HG02678 (cell line): ENCODE measurements at regions not wholly inside any gene's neighbourhood (a gene's known extent, or its start where the extent isn't known, plus 50 kb on each side); places are given as distances from the start of the nearest gene placed in this dataset.

Experiments used
- ATAC-seq: cut with Tn5 transposase; IDR thresholded peaks from one replicate; pipeline ENCODE4 v1.9.1; 2021; ENCODE audit warnings: mild to moderate bottlenecking, moderate library complexity; ENCODE audit not compliant: unreplicated experiment

DNA sequence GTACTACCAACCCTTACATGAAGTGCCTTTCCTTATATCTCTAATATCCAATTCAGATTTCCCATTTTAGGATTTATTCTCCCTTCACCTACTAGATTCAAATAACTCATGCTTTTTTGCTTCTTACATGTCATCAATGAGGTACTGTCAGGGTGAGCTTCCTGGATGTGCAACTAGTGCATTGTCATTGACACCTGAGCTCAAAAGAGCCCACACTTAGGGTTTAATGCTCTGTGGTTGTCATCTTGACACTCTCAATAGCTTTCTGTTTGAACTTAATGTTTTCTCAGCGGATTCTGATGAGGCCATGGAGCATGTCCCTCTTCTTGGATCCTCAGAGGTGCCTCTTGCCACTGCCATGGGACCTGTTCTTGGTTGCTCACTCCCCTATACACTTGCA, 1033.3 kb upstream of the EYS start:
- ATAC-seq = no peak

DNA sequence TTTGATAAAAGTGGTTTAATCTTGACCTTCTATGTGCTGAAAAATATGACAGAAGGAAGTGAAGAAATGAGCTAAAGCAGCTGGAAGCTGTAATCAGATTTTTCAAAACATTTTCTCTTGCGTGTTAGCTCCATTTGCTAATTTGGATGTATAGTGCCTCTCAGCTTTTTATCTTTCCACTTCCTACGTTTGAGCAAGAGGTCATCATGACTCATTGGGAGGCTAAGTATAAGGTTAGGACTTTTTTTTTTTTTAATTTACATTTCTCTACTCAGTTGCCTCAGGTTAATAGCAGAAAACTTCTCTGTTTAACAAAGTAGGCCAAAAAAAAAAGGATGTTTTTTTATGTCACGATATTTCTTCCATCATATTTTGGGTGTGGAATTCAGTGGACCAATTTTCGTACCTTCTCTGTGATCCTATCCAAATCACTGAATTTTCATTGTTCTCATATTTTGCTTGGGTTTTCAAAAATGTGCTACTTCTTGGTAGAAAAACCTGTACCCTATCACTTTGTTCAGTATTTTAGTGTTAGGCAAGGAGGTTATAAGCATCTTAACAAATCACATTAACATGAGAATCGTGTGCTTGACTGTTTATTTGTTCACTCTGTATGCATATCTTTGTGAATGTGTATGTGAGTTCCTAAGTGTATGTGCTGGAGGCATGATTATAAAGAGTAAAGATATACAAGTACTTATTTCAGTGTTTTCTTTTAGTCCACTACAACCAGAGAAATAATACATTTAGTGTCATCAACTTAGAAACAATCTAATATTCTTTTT, 1028.3 kb upstream of the EYS start:
- no peak for ATAC-seq

DNA sequence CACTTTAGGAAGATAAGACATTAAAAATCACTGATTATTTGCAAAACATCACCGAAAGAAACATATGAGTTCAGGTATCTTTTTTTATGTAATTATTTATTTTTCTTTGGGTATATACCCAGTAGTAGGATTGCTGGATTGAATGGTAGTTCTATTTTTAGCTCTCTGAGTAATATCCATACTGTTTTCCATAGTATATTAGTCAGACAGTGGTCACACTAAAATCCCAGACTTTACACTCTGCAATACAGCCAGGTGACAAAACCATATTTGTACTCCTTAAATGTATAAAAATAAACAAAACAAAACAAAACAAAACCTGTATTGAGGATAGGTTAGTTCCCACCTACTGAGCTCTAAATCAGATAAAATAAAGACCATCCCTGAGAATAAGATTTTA, 1024.3 kb upstream of the EYS start:
- no peak for ATAC-seq

DNA sequence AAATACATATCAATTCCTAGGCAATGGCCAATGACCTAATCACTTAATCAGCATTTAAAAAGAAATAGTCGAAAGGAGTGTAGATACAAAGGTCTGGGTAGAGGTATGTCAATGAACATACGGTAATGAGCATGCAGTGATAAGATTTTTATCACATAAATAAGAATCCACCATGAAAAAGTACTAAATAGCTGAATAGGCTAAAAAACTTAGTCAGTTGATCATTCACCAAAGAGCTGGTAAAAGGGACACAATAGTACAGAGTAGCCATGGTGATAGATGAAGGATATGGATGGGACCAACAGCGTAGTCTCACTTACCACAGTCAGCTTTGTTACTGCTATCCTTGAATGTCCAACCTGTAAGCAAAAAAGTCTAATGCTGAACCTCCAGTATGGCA, 1018.6 kb upstream of the EYS start:
- ATAC-seq = no peak

DNA sequence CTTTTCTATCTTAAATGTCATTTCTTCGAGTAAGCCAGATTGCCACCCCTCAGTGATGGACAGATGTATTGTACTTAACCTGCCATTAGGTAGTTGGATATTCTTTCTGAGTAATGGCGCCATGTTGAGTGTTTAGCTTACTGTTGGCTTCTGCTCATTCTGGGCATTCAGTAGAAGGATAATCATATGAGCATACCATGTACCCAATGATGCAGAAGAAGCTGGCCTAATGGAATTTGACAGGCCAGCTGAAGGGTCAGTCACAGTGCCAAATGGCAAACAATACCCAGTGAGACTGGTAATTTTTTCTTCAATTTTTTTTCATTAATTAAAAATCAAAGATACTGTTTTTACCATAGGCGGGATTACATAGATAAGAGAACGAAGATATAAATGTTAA, 1010.8 kb upstream of the EYS start:
- no peak for ATAC-seq

DNA sequence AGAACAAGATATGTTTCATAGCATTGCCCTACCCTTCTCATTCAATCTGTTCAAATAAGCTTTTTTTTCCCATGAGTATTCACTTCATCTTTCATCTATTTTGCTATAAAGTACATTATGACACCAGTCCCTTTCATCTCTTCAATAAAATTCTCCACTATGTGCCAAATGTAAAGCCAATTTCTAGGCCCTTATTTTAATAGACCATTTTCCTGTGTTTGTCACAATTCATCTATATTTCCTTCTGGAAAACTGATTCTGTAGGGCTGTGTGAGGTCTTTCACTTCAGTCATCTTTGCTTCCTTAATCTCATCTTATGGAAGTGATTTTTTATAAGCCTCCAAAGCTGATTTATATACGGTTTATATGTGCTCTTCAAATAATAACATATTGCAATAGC, 992.4 kb upstream of the EYS start:
- no peak for ATAC-seq

DNA sequence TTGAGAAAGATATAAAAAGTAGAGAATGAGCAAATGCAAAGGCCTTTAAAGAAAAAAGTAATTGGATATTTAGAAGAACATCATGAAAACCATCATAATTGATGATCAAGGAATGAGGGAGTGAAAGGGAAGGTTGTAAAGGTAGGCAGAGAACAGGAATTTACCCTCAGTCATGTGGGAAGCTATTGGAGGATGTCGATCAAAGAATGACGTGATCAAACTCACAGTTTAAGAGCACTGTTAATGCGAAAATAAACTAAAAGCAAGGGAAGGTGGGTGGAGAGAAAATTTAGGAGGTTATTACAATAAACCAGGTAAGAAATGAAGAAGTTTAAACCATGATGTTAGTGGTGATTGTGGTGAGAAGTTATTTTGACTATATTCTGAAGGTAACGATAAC, 982.6 kb upstream of the EYS start:
- ATAC-seq = no peak

DNA sequence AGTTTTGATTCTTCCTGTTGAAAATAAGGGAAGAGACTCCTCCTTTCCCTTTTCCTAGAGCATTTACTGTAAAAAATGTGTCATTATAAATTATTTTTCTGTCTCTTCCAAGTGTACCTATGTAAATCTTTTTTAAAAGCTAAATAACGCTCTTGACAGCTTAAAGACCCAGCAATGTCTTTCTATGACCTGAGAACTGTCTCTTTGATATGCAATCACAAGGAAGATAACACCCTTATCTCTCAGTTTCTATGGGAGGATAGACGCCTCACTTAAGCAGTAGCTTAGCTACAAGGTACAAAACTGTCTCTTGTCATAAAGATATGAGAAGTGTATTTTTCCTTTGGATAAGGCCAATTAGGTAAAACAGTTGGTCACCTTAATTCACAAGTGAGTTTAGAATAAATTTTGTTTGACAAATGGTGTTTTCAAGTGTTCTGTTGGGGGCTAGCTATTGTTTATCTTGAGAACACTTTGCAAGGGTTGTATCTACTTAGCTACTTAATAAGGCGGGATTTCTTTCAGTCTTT, 980.6 kb upstream of the EYS start:
- no peak for ATAC-seq

DNA sequence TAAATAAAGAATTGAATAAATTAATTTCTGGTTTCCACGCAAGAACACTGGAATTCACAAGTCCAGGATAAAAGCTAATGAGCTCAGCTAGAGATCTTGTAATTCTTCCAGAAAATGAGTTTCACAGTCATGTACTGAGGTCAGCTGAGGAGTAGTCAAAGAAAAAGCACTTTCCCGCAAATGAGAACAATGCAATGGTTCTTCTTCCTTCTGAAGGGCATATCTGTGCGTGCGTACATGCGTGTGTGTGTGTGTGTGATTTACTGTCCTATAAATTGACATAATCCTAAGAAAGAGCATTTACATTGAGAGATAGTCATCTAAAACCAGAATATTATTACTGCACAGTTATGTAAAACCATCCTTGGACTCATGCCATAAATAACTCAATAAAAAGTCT, 968.9 kb upstream of the EYS start:
- no peak for ATAC-seq

DNA sequence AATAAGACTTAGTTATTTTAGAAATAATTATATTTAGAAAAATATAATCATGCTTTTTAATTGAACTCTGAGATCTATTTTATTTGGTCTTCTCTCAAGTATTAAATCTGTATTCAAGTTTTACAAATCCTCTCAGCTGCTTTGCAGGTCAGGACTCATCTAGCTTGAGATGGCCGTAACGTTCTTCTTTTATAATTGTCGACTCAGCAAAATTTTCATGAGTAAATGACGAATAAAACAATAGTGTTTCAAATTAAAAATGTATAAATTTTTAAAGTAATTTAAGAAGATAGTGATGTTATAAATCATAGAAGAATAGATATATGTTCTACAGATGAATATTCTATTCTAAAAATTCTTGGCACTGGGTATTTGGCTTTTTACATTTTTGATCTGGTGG, 957.1 kb upstream of the EYS start:
- ATAC-seq = no peak

DNA sequence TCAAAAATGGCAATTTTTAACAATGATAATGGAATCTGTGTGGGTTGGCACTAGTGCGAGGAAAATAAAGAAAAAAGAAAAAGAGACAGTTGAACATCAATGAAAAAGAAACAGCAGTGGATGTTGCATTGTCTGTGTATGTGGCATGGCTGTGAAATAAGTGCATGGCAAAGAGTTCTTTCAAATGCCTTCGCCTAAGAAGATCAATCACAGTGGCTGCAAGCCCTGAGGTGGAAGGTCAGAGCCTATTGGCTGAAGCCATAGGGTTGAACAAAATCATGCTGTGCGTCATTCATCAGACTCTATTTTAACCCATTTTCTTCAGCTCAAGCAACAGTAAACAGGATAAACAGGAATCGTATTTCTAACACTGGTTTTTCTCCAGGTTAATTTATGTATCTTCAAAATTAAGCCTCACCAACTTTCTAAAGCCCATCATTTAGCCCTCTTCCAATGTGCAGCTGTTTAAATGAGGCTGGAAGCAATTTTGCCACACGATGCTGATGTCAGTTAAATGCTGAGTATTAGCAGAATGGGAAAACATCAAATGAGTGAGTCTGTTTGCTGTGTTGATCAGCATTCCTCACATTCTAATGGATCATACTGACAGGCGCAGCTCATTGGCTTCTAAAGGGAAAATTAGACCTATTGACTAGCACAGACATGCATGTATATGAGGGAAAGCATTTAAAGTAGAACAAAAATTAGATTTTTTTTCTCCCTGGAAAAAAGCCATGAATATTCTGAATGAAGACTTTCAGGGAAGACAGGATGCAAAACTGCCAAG, 955.9 kb upstream of the EYS start:
- ATAC-seq = no peak

DNA sequence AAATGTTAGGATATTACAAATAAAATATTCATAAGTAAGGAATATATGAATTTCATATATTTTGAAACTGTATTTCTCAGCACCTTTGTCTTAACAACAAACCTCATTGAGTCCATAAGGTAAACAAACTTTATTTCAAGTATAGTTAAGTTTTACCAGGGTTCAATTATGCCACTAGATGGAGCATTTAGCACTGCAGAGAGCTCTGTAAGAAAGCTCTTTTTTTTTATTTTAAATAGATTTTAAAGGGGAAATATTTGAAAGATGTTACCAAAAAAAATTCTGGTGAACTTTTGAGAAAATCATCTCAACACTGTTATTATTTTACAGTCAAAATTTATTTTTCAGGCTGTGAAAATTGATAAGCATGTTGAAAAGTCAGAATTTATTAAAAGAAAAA, 955.2 kb upstream of the EYS start:
- ATAC-seq = no peak

DNA sequence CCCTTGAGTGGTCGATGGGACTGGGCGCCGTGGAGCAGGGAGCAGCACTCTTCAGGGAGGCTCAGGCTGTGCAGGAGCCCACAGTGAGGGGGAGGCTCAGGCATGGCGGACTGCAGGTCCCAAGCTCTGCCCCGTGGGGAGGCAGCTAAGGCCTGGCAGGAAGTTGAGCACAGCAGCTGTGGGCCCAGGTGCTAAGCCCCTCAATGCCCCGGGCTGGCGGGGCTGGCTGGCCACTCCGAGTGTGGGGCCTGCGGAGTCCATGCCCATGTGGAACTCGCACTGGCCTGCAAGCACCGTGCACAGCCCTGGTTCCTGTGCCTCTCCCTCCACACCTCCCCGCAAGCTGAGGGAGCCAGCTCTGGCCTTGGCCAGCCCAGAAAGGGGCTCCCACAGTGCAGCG, 948.4 kb upstream of the EYS start:
- no peak for ATAC-seq

DNA sequence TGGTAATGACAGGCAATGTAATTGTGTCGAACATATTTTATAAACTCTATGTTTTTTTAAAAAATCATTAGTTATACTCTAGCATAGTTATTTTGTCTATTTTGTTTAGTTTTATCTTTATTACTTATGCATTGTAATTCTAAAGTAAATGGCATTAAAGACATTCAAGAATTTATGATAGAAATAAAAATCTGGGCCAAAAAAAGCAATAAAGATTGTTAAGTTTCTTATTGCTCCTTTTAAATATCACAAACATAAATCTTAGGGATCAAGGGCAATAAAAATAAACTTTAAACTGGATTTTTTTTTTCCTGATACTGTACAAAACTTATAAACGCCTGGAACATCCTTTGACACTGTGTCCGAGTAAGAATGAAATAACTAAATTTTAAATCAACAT, 931.5 kb upstream of the EYS start:
- ATAC-seq = no peak

DNA sequence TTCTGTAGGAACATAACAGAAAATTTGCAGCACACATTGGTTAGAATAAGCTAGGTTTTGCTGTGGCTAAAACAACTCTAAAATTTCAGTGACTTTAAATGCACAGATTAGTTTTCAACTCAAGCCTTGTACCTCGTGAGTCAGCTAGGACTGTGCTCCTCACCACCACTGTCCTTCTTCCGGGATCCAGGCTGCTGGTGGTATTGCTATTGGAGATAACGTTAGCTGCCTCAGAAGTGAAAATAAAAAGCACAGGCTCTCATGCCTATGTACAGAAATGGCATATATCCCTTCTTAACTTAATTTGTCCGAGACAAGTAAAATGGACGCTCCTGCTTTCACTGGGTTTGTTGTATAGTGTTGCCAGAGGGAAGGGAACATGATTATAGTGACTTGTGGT, 931.1 kb upstream of the EYS start:
- no peak for ATAC-seq

DNA sequence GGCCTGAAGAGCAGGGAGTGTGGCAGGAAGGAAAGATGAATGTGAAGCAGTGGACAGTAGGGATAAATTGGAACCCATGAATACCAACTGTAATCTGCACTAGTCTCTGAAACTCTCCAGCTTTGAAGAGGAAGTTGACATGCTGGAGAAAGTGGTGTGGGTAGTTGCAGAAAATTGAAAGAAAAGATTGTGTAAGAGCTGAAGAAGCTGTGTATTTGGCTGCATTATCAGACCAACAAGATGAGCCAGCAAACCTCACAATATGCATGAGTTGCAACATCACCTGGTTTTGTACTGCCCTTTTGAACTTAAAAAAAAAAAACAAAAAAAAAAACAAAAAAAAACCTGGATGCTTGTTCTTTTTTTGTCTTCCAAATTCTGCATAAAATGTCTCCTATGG, 921.9 kb upstream of the EYS start:
- no peak for ATAC-seq

DNA sequence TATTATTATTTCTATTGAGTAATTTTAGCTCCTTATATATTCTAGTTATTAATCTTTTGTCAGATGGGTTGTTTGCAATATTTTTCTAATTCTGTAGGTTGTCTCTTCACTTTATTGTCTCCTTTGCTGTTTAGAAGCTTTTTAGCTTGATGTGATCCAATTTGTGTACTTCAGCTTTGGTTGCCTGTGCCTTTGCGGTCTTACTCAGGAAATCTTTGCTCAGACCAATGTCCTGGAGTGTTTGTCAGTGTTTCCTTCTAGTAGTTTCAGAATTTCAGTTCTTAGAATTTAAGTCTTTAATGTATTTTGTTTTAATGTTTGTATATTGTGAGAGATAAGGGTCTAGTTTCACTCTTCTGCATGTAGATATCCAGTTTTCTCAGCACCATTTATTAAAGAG, 916.0 kb upstream of the EYS start:
- no peak for ATAC-seq

DNA sequence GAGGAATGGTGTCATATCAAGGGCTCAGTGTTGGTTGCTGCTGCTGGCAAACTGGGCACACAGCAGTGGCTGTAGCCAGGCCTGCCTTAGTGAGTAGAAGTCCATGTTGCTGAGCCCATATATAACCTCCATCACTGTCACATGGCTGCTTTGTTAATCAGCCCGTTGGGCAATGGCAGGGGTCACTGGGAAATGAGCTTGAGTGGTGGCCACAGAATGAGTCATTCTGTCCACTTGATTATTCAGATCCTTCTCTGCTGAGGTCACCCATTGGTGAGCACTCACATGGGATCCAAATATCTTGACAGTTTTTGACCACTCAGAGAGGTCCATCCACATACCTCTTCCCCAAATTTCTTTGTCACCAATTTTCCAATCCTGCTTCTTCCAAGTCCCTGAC, 898.9 kb upstream of the EYS start:
- no peak for ATAC-seq

DNA sequence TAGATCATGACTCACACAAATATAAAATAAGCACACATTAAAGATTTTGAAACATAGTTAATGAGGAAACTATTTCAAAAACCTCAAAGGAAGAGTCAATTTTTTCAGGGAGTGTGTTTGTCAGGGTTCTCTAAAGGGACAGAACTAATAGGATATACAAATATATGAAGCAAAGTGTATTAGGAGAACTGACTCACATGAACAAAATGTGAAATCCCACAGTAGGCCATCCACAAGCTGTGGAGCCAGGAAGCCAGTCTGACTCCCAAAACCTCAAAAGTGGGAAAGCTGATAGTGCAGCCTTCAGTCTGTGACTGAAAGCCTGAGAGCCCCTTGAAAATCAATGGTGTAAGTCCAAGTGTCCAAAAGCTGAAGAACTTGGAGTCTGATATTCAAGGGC, 898.0 kb upstream of the EYS start:
- no peak for ATAC-seq

DNA sequence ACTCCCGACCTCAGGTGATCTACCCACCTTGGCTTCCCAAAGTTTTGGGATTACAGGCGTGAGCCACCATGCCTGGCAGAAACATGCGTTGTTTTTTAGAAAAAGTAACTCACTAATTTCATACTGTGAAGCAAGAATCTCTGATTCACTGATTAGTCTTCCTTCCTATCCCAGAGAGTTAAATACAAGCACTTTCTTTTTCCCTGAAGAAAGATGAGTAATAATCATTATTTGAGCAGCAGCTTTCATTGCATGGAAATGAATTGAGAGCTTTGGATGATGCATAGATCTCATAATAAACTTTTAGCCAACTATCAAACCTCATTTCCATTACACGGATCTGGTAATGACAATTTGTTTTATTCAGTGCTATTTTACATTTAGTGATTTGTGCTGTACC, 892.5 kb upstream of the EYS start:
- no peak for ATAC-seq

DNA sequence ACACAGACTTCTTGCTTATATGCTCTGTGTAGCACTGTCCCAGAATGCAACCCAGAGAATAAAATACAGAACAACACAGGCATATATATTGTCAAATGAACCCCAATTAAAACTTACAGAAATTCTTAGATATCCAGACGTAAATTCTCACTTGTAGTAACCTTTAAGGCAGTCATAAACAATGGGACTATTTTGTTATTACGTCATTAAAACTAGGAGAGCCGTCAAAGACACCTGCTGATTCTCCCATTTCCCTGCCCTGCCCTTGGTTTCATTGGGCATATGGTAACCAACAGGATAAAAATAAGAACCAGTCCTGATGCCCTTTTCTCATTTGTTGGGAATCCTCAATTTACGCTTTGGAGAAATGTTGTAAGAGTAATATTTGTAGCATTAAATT, 871.3 kb upstream of the EYS start:
- no peak for ATAC-seq

DNA sequence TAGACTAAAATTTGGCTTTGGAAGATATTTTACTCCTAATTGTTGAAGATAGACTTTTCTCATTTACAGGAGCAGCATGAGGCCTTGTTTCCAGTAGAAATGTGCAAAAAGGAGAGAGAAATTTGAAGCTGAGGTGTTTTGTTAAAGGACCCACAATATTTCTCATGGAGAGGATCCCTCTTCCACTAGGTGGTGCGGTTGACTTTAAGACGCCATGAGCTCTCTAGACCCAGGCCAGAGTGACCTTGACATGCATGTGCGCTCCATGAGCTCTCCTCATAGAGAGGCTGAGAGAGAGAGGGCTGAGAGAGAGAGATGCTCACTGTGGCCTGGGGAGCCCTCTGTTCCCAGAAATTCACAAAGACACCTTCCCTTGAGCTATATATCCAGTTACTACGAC, 861.2 kb upstream of the EYS start:
- no peak for ATAC-seq
